ENCODE measurements at regions not wholly inside any gene's neighbourhood (a gene's known extent, or its start where the extent isn't known, plus 50 kb on each side); places are given as distances from the start of the nearest gene placed in this dataset.

- TF ChIP-seq TCF12 (IDR thresholded peaks at IDR 0.05; ENCODE audit: low read depth) (no peak), CREB1 (IDR thresholded peaks at IDR 0.05; ENCODE audit: low read depth) (no peak), CEBPB (IDR thresholded peaks at IDR 0.05) (no peak), FOXM1 (IDR thresholded peaks at IDR 0.05; ENCODE audit: borderline replicate concordance, low read depth) (no peak), TAF1 (IDR thresholded peaks at IDR 0.05; ENCODE audit: low read depth) (no peak), RAD21 (IDR thresholded peaks at IDR 0.05; ENCODE audit: low read depth) (no peak), TEAD4 (IDR thresholded peaks at IDR 0.05) (no peak), EGR1 (IDR thresholded peaks at IDR 0.05) (no peak), ZBTB7A (IDR thresholded peaks at IDR 0.05; ENCODE audit: low read depth) (no peak), EP300 (IDR thresholded peaks at IDR 0.05; ENCODE audit: borderline replicate concordance) (no peak), YY1 (IDR thresholded peaks at IDR 0.05; ENCODE audit: low read depth) (no peak), NFIC (IDR thresholded peaks at IDR 0.05) (no peak)
- TF ChIP-seq, protein P1, sequence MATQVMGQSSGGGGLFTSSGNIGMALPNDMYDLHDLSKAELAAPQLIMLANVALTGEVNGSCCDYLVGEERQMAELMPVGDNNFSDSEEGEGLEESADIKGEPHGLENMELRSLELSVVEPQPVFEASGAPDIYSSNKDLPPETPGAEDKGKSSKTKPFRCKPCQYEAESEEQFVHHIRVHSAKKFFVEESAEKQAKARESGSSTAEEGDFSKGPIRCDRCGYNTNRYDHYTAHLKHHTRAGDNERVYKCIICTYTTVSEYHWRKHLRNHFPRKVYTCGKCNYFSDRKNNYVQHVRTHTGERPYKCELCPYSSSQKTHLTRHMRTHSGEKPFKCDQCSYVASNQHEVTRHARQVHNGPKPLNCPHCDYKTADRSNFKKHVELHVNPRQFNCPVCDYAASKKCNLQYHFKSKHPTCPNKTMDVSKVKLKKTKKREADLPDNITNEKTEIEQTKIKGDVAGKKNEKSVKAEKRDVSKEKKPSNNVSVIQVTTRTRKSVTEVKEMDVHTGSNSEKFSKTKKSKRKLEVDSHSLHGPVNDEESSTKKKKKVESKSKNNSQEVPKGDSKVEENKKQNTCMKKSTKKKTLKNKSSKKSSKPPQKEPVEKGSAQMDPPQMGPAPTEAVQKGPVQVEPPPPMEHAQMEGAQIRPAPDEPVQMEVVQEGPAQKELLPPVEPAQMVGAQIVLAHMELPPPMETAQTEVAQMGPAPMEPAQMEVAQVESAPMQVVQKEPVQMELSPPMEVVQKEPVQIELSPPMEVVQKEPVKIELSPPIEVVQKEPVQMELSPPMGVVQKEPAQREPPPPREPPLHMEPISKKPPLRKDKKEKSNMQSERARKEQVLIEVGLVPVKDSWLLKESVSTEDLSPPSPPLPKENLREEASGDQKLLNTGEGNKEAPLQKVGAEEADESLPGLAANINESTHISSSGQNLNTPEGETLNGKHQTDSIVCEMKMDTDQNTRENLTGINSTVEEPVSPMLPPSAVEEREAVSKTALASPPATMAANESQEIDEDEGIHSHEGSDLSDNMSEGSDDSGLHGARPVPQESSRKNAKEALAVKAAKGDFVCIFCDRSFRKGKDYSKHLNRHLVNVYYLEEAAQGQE (IDR thresholded peaks at IDR 0.05; ENCODE audit: low read depth): no peak
- TF ChIP-seq, protein P2, sequence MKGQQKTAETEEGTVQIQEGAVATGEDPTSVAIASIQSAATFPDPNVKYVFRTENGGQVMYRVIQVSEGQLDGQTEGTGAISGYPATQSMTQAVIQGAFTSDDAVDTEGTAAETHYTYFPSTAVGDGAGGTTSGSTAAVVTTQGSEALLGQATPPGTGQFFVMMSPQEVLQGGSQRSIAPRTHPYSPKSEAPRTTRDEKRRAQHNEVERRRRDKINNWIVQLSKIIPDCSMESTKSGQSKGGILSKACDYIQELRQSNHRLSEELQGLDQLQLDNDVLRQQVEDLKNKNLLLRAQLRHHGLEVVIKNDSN (IDR thresholded peaks at IDR 0.05): no peak
These were observed 1986.1 kb downstream of the ARAP2 start for GRCh38 chr4:34258176-34258575.
